ENCODE measurements at regions not wholly inside any gene's neighbourhood (a gene's known extent, or its start where the extent isn't known, plus 50 kb on each side); places are given as distances from the start of the nearest gene placed in this dataset.

DNA sequence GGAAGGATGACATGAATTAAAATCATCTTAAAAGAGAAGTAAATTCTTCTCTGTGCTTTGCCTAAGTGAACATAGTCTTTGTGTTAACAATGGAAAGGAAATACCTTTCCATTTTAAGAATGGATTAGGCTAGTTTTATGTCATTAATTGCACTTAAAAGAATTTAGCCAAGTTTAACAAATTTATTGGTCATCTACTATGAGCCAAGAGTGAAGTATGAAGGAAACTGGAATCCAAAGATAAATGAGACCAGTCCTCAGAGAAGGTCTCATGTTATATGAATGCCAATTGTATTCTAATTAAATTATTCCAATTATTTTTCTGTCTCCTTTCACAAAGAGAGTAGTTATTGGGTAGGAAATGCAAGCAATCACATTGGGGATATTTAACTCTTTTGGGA is 741.3 kb upstream of the SOX9 start:
- no peaks in the 10 kb centered on the region; the same call in 1 of the 2 replicates for H3K9me3 ChIP-seq (ENCODE audit: insufficient read depth, low read depth)
- H3K9me2 ChIP-seq (ENCODE audit: insufficient read depth), result no peaks in the 10 kb centered on the region
- no peaks in the 10 kb centered on the region for H4K20me1 ChIP-seq (ENCODE audit: insufficient read depth)
- no peak for TF ChIP-seq EZH2 (IDR thresholded peaks at IDR 0.05; ENCODE audit: low read depth)
- TF ChIP-seq, protein P1, sequence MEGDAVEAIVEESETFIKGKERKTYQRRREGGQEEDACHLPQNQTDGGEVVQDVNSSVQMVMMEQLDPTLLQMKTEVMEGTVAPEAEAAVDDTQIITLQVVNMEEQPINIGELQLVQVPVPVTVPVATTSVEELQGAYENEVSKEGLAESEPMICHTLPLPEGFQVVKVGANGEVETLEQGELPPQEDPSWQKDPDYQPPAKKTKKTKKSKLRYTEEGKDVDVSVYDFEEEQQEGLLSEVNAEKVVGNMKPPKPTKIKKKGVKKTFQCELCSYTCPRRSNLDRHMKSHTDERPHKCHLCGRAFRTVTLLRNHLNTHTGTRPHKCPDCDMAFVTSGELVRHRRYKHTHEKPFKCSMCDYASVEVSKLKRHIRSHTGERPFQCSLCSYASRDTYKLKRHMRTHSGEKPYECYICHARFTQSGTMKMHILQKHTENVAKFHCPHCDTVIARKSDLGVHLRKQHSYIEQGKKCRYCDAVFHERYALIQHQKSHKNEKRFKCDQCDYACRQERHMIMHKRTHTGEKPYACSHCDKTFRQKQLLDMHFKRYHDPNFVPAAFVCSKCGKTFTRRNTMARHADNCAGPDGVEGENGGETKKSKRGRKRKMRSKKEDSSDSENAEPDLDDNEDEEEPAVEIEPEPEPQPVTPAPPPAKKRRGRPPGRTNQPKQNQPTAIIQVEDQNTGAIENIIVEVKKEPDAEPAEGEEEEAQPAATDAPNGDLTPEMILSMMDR (conservative IDR thresholded peaks at IDR 0.05), result no peak
- no peaks in the 10 kb centered on the region for H3K79me2 ChIP-seq (ENCODE audit: low read depth)
- no peaks in the 10 kb centered on the region for H3K36me3 ChIP-seq (ENCODE audit: low read depth)
- H3F3A ChIP-seq (ENCODE audit: insufficient read depth, low read depth), result no peaks in the 10 kb centered on the region
- POLR2A ChIA-PET (ENCODE audit: unreplicated experiment), result no interaction called here
- no peaks in the 10 kb centered on the region for H3K4me1 ChIP-seq (replicated peaks; ENCODE audit: insufficient read depth)
- DNase-seq, result no peak
- H3K27ac ChIP-seq, result no peak overlapping the region
- H3K27me3 ChIP-seq (ENCODE audit: insufficient read depth, low read depth), result no peaks in the 10 kb centered on the region
- CTCF ChIA-PET, result no interaction called here
- intact Hi-C loops (cut with micrococcal nuclease; ENCODE audit: unreplicated experiment), result no loop called here
- no TSS peak for BruUV-seq (replicated peaks)
- H2AFZ ChIP-seq, result no peak overlapping the region
- no peak overlapping the region for H3K4me2 ChIP-seq
- H3K4me3 ChIP-seq, result no peak overlapping the region

GRCh38 chr17:71380535-71380934 is 740.3 kb upstream of the SOX9 start:
- TF ChIP-seq, protein P1 (conservative IDR thresholded peaks at IDR 0.05), result no peak
- no peak for TF ChIP-seq EZH2 (IDR thresholded peaks at IDR 0.05; ENCODE audit: low read depth)
- intact Hi-C loops (cut with micrococcal nuclease; ENCODE audit: unreplicated experiment), result no loop called here
- DNase-seq, result no peak
- H3K27ac ChIP-seq, result no peak overlapping the region
- H3K79me2 ChIP-seq (ENCODE audit: low read depth), result no peaks in the 10 kb centered on the region
- H3K36me3 ChIP-seq (ENCODE audit: low read depth), result no peaks in the 10 kb centered on the region
- H3K4me1 ChIP-seq (replicated peaks; ENCODE audit: insufficient read depth), result no peaks in the 10 kb centered on the region
- no peak overlapping the region for H2AFZ ChIP-seq
- no TSS peak for BruUV-seq (replicated peaks)
- CTCF ChIA-PET, result no interaction called here
- H3K9me2 ChIP-seq (ENCODE audit: insufficient read depth), result no peaks in the 10 kb centered on the region
- H3K27me3 ChIP-seq (ENCODE audit: insufficient read depth, low read depth), result no peaks in the 10 kb centered on the region
- H4K20me1 ChIP-seq (ENCODE audit: insufficient read depth), result no peaks in the 10 kb centered on the region
- H3K4me2 ChIP-seq, result no peak overlapping the region
- no peaks in the 10 kb centered on the region; the same call in 1 of the 2 replicates for H3K9me3 ChIP-seq (ENCODE audit: insufficient read depth, low read depth)
- H3F3A ChIP-seq (ENCODE audit: insufficient read depth, low read depth), result no peaks in the 10 kb centered on the region
- POLR2A ChIA-PET (ENCODE audit: unreplicated experiment), result no interaction called here
- no peak overlapping the region for H3K4me3 ChIP-seq

- no peaks in the 10 kb centered on the region for H3K27me3 ChIP-seq (ENCODE audit: insufficient read depth, low read depth)
- H2AFZ ChIP-seq, result no peak overlapping the region
- no peaks in the 10 kb centered on the region for H3K4me1 ChIP-seq (replicated peaks; ENCODE audit: insufficient read depth)
- no peaks in the 10 kb centered on the region for H3K9me2 ChIP-seq (ENCODE audit: insufficient read depth)
- H3K4me3 ChIP-seq, result no peak overlapping the region
- H3K4me2 ChIP-seq, result no peak overlapping the region
- intact Hi-C loops (cut with micrococcal nuclease; ENCODE audit: unreplicated experiment), result no loop called here
- no peaks in the 10 kb centered on the region for H3K36me3 ChIP-seq (ENCODE audit: low read depth)
- ChIA-PET POLR2A (ENCODE audit: unreplicated experiment) (no interaction called here), CTCF (no interaction called here)
- no peak for TF ChIP-seq EZH2 (IDR thresholded peaks at IDR 0.05; ENCODE audit: low read depth)
- TF ChIP-seq, protein P1 (conservative IDR thresholded peaks at IDR 0.05), result no peak
- no peaks in the 10 kb centered on the region for H4K20me1 ChIP-seq (ENCODE audit: insufficient read depth)
- H3K79me2 ChIP-seq (ENCODE audit: low read depth), result no peaks in the 10 kb centered on the region
- BruUV-seq (replicated peaks), result no TSS peak
- no peaks in the 10 kb centered on the region for H3F3A ChIP-seq (ENCODE audit: insufficient read depth, low read depth)
- H3K9me3 ChIP-seq (ENCODE audit: insufficient read depth, low read depth), result no peaks in the 10 kb centered on the region; the same call in 1 of the 2 replicates
- no peak for DNase-seq
- H3K27ac ChIP-seq, result no peak overlapping the region
These were observed 739.9 kb upstream of the SOX9 start for GRCh38 chr17:71380936-71381335.

Measured in PC-9 (cell line).